22Rv1 (cell line): ENCODE measurements at regions not wholly inside any gene's neighbourhood (a gene's known extent, or its start where the extent isn't known, plus 50 kb on each side); places are given as distances from the start of the nearest gene placed in this dataset.
"Not testable (repeated sequence)": the region's sequence is repeated elsewhere in the genome, so short reads cannot be mapped to it uniquely, and the experiment has no call there.

Source experiments
- H3K27ac ChIP-seq: fragments of 450-650 bp; 2 replicates; pipeline ENCODE4 v1.5.1; 2017
- CTCF ChIP-seq: fragments of 450-650 bp; IDR thresholded peaks from 2 replicates; pipeline ENCODE4 v1.5.1; 2017; ENCODE audit warnings: mild to moderate bottlenecking
- ZFX ChIP-seq: fragments of 450-650 bp; IDR thresholded peaks from 2 replicates; pipeline ENCODE4 v1.6.1; 2017; ENCODE audit warnings: antibody characterized with exemption, borderline replicate concordance

GRCh38 chrX:97909245-97909644, 1025.5 kb downstream of the RPA4 start:
- no peak overlapping the region for H3K27ac ChIP-seq
- TF ChIP-seq CTCF (no peak), ZFX (no peak)

- H3K27ac ChIP-seq = not testable (repeated sequence)
These were observed 1031.7 kb downstream of the RPA4 start for GRCh38 chrX:97915390-97915789.

- H3K27ac ChIP-seq = not testable (repeated sequence)
These were observed 1037.5 kb downstream of the RPA4 start for GRCh38 chrX:97921223-97921622.

GRCh38 chrX:97931586-97931985, 1047.9 kb downstream of the RPA4 start:
- TF ChIP-seq ZFX (no peak), CTCF (no peak)
- no peak overlapping the region for H3K27ac ChIP-seq

- TF ChIP-seq ZFX (no peak), CTCF (no peak)
- no peak overlapping the region for H3K27ac ChIP-seq
These were observed 1052.6 kb downstream of the RPA4 start for GRCh38 chrX:97936296-97936695.

- no peak overlapping the region for H3K27ac ChIP-seq
- TF ChIP-seq CTCF = no peak
- no peak for TF ChIP-seq ZFX
These were observed 1055.0 kb downstream of the RPA4 start for GRCh38 chrX:97938706-97939105.

GRCh38 chrX:97968376-97969163, 1084.9 kb downstream of the RPA4 start:
- H3K27ac ChIP-seq = no peak overlapping the region
- TF ChIP-seq CTCF (no peak), ZFX (no peak)

GRCh38 chrX:97984641-97985040, 1100.9 kb downstream of the RPA4 start:
- no peak for TF ChIP-seq CTCF
- TF ChIP-seq ZFX = no peak
- no peak overlapping the region for H3K27ac ChIP-seq
